ENCODE measurements at regions not wholly inside any gene's neighbourhood (a gene's known extent, or its start where the extent isn't known, plus 50 kb on each side); places are given as distances from the start of the nearest gene placed in this dataset.

- Histone ChIP-seq H3K4me2 (ENCODE audit: low read length) (no peak overlapping the region), H3K27me3 (ENCODE audit: insufficient read depth, low read length, poor library complexity) (no peaks in the 10 kb centered on the region), H3K27ac (ENCODE audit: low read depth, low read length) (no peak overlapping the region), H2BK15ac (replicated peaks; ENCODE audit: low read depth) (no peak overlapping the region), H3K9ac (ENCODE audit: low read length) (no peak overlapping the region), H3K4me1 (ENCODE audit: control insufficient read depth, low read depth, low read length) (no peaks in the 10 kb centered on the region), H3K36me3 (ENCODE audit: control insufficient read depth, insufficient read depth, low read length) (no peaks in the 10 kb centered on the region), H4K5ac (ENCODE audit: low read length) (no peak overlapping the region), H2AK5ac (ENCODE audit: low read length) (no peak overlapping the region), H3K79me2 (ENCODE audit: control insufficient read depth, insufficient read depth, low read length) (no peaks in the 10 kb centered on the region), H3K4ac (ENCODE audit: low read depth, low read length) (no peak overlapping the region), H2BK5ac (ENCODE audit: low read length) (no peak overlapping the region), H3K4me3 (ENCODE audit: low read length) (no peak overlapping the region), H4K8ac (ENCODE audit: low read depth, low read length) (no peak overlapping the region), H2BK120ac (ENCODE audit: low read depth, low read length) (no peak overlapping the region), H3K23ac (ENCODE audit: low read length) (no peak overlapping the region), H3K79me1 (ENCODE audit: low read length) (no peaks in the 10 kb centered on the region), H3K18ac (ENCODE audit: low read length) (no peak overlapping the region), H3K56ac (ENCODE audit: low read length) (no peak overlapping the region)
- no peak for DNase-seq
- WGBS (ENCODE audit: extremely low coverage, insufficient coverage, low lambda C conversion rate): no CpG with 5 or more reads among the region's 6 CpGs
Measured at GRCh38 chr3:56979791-56980190, 80.7 kb upstream of the SPATA12 start.

- Histone ChIP-seq H3K4me1 (ENCODE audit: control insufficient read depth, low read depth, low read length) (no peaks in the 10 kb centered on the region), H3K79me2 (ENCODE audit: control insufficient read depth, insufficient read depth, low read length) (no peaks in the 10 kb centered on the region), H3K56ac (ENCODE audit: low read length) (no peak overlapping the region), H3K27ac (ENCODE audit: low read depth, low read length) (no peak overlapping the region), H3K23ac (ENCODE audit: low read length) (no peak overlapping the region), H3K27me3 (ENCODE audit: insufficient read depth, low read length, poor library complexity) (no peaks in the 10 kb centered on the region), H3K4ac (ENCODE audit: low read depth, low read length) (no peak overlapping the region), H2AK5ac (ENCODE audit: low read length) (no peak overlapping the region), H3K79me1 (ENCODE audit: low read length) (no peaks in the 10 kb centered on the region), H4K5ac (ENCODE audit: low read length) (no peak overlapping the region), H2BK5ac (ENCODE audit: low read length) (no peak overlapping the region), H2BK15ac (replicated peaks; ENCODE audit: low read depth) (no peak overlapping the region), H2BK120ac (ENCODE audit: low read depth, low read length) (no peak overlapping the region), H3K18ac (ENCODE audit: low read length) (no peak overlapping the region), H3K36me3 (ENCODE audit: control insufficient read depth, insufficient read depth, low read length) (no peaks in the 10 kb centered on the region), H3K4me3 (ENCODE audit: low read length) (no peak overlapping the region), H4K8ac (ENCODE audit: low read depth, low read length) (no peak overlapping the region), H3K4me2 (ENCODE audit: low read length) (no peak overlapping the region), H3K9ac (ENCODE audit: low read length) (no peak overlapping the region)
- no CpG with 5 or more reads among the region's 1 CpG for WGBS (ENCODE audit: extremely low coverage, insufficient coverage, low lambda C conversion rate)
- no peak for DNase-seq
Measured at GRCh38 chr3:56977561-56977889, 82.9 kb upstream of the SPATA12 start.

DNA sequence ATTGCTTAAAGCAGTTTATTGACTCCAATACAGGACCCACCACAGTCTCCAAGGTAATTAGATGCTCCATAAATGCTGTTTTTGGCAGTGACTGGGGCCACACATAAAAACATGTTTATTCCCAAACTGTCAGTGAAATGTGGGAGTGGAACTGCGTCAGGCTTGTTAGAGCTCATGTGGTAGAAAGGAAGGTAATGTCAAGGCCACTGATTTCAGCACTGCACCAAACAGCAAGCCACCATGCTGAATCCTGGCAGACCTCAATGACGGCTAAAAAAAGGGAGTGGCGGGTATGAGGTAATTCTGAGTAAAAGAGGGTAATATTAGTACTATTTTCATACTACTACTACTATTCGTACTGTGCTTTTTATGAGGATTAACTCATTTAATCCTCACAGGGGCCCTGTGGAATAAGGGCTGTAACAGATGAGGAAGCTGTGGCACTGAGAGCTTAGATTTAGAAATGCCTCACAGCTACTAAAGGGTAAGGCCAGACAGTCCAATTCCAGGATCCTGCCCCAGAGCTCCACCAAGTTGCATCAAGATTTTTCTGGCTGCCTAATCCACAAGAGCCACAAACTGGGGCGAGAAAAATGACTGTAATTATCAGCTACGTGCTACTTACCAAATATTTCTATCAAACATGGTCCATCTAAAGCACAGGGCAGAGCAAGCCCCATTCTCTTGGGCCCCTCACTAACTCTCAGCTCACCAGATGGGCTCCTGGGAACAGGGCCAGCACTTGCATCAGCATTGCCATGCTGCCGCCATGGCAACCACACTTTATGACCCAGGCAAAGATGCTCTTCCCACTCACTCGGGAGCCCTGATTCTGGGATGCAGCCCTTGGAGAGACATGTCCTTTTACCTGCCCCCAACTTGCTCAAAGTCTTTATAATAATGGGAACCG is 83.6 kb upstream of the SPATA12 start:
- Histone ChIP-seq H3K4me1 (ENCODE audit: control insufficient read depth, low read depth, low read length) (no peaks in the 10 kb centered on the region), H4K5ac (ENCODE audit: low read length) (no peak overlapping the region), H3K4ac (ENCODE audit: low read depth, low read length) (no peak overlapping the region), H2BK120ac (ENCODE audit: low read depth, low read length) (no peak overlapping the region), H3K56ac (ENCODE audit: low read length) (no peak overlapping the region), H3K27me3 (ENCODE audit: insufficient read depth, low read length, poor library complexity) (no peaks in the 10 kb centered on the region), H3K9ac (ENCODE audit: low read length) (no peak overlapping the region), H3K27ac (ENCODE audit: low read depth, low read length) (no peak overlapping the region), H3K79me2 (ENCODE audit: control insufficient read depth, insufficient read depth, low read length) (no peaks in the 10 kb centered on the region), H3K4me2 (ENCODE audit: low read length) (no peak overlapping the region), H3K79me1 (ENCODE audit: low read length) (no peaks in the 10 kb centered on the region), H2BK15ac (replicated peaks; ENCODE audit: low read depth) (no peak overlapping the region), H3K18ac (ENCODE audit: low read length) (no peak overlapping the region), H4K8ac (ENCODE audit: low read depth, low read length) (no peak overlapping the region), H3K4me3 (ENCODE audit: low read length) (no peak overlapping the region), H2AK5ac (ENCODE audit: low read length) (no peak overlapping the region), H2BK5ac (ENCODE audit: low read length) (no peak overlapping the region), H3K36me3 (ENCODE audit: control insufficient read depth, insufficient read depth, low read length) (no peaks in the 10 kb centered on the region), H3K23ac (ENCODE audit: low read length) (no peak overlapping the region)
- peak; percentile 48 for DNase-seq
- WGBS (ENCODE audit: extremely low coverage, insufficient coverage, low lambda C conversion rate): no CpG with 5 or more reads among the region's 9 CpGs

DNA sequence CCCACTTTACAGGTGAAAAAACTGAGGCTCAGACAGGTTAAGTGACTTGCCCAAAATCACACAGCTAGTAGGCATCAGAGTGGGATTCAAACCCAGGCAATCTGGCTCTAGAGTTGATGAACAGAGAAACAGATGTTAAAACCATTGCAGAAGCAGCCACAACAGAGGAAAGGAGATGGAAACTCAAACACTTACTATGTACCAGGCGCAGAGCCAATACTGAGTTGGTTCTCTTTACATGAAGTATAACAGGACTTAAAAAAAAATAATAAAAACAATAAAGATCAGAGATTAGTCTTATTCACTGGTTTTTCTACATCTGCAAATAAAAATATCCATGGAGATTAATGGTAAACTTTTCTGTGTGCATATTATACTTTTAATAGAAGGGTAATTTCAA is 84.9 kb upstream of the SPATA12 start:
- Histone ChIP-seq H3K9ac (ENCODE audit: low read length) (no peak overlapping the region), H3K4me2 (ENCODE audit: low read length) (no peak overlapping the region), H3K4me3 (ENCODE audit: low read length) (no peak overlapping the region), H3K79me2 (ENCODE audit: control insufficient read depth, insufficient read depth, low read length) (no peaks in the 10 kb centered on the region), H2BK15ac (replicated peaks; ENCODE audit: low read depth) (no peak overlapping the region), H3K79me1 (ENCODE audit: low read length) (no peaks in the 10 kb centered on the region), H3K4me1 (ENCODE audit: control insufficient read depth, low read depth, low read length) (no peaks in the 10 kb centered on the region), H4K5ac (ENCODE audit: low read length) (no peak overlapping the region), H3K36me3 (ENCODE audit: control insufficient read depth, insufficient read depth, low read length) (no peaks in the 10 kb centered on the region), H3K23ac (ENCODE audit: low read length) (no peak overlapping the region), H2BK120ac (ENCODE audit: low read depth, low read length) (no peak overlapping the region), H3K27me3 (ENCODE audit: insufficient read depth, low read length, poor library complexity) (no peaks in the 10 kb centered on the region), H3K18ac (ENCODE audit: low read length) (no peak overlapping the region), H3K27ac (ENCODE audit: low read depth, low read length) (no peak overlapping the region), H2AK5ac (ENCODE audit: low read length) (no peak overlapping the region), H2BK5ac (ENCODE audit: low read length) (no peak overlapping the region), H3K56ac (ENCODE audit: low read length) (no peak overlapping the region), H4K8ac (ENCODE audit: low read depth, low read length) (no peak overlapping the region), H3K4ac (ENCODE audit: low read depth, low read length) (no peak overlapping the region)
- no CpG with 5 or more reads among the region's 1 CpG for WGBS (ENCODE audit: extremely low coverage, insufficient coverage, low lambda C conversion rate)
- no peak for DNase-seq

- Histone ChIP-seq H3K18ac (ENCODE audit: low read length) (no peak overlapping the region), H3K4me1 (ENCODE audit: control insufficient read depth, low read depth, low read length) (no peaks in the 10 kb centered on the region), H3K23ac (ENCODE audit: low read length) (no peak overlapping the region), H3K4me2 (ENCODE audit: low read length) (no peak overlapping the region), H3K56ac (ENCODE audit: low read length) (no peak overlapping the region), H3K4me3 (ENCODE audit: low read length) (no peak overlapping the region), H3K9ac (ENCODE audit: low read length) (no peak overlapping the region), H2AK5ac (ENCODE audit: low read length) (no peak overlapping the region), H3K36me3 (ENCODE audit: control insufficient read depth, insufficient read depth, low read length) (no peaks in the 10 kb centered on the region), H4K8ac (ENCODE audit: low read depth, low read length) (no peak overlapping the region), H4K5ac (ENCODE audit: low read length) (no peak overlapping the region), H2BK120ac (ENCODE audit: low read depth, low read length) (no peak overlapping the region), H3K79me1 (ENCODE audit: low read length) (no peaks in the 10 kb centered on the region), H3K27me3 (ENCODE audit: insufficient read depth, low read length, poor library complexity) (no peaks in the 10 kb centered on the region), H3K27ac (ENCODE audit: low read depth, low read length) (no peak overlapping the region), H3K79me2 (ENCODE audit: control insufficient read depth, insufficient read depth, low read length) (no peaks in the 10 kb centered on the region), H2BK5ac (ENCODE audit: low read length) (no peak overlapping the region), H3K4ac (ENCODE audit: low read depth, low read length) (no peak overlapping the region), H2BK15ac (replicated peaks; ENCODE audit: low read depth) (no peak overlapping the region)
- WGBS (ENCODE audit: extremely low coverage, insufficient coverage, low lambda C conversion rate): no CpG with 5 or more reads among the region's 9 CpGs
- DNase-seq: no peak
Measured at GRCh38 chr3:56974247-56974930, 86.1 kb upstream of the SPATA12 start.
